Brain pericyte (primary cell): ENCODE measurements at regions not wholly inside any gene's neighbourhood (a gene's known extent, or its start where the extent isn't known, plus 50 kb on each side); places are given as distances from the start of the nearest gene placed in this dataset.
A peak's percentile ranks its signal among the peaks of the same experiment; 100 is the strongest.
"Not testable (repeated sequence)": the region's sequence is repeated elsewhere in the genome, so short reads cannot be mapped to it uniquely, and the experiment has no call there.

Source experiments
- DNase-seq: peaks from one replicate; pipeline ENCODE4 v3.0.0-alpha.2; 2012; ENCODE audit warnings: low read depth, low spot score

DNA sequence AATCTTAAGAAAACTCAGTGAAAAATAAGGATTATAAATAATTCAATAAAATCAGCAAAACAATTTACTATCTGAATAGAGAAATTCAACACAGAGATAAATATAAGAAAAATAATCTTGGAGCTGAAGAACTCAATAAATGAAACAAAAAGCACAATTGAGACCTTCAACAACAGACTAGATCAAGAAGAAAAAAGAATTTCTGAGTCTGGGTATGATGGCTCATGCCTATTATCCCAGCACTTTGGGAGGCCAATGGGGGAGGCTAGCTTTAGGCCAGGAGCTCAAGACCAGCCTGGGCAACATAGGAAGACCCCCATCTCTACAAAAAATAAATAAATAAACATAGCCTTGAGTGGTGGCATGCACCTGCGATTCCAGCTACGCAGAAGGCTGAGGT, 1295.7 kb upstream of the NRXN1 start:
- no peak for DNase-seq

DNA sequence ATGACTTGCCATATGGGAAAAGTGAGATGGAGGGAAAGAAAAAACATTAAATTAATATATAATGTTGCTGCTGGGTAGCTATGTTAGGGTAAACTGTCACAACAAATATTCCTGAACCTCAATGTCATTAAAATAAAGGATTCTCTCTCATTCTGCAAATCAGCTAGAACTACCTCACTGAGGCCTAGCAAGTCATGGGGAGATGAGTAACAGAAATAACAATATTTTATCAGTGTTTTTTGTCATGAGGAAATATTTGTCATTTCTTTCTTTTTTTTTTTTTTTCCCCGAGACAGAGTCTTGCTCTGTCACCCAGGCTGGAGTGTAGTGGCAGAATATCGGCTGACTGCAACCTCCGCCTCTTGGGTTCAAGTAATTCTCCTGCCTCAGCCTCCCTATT, 1282.3 kb upstream of the NRXN1 start:
- no peak for DNase-seq

DNA sequence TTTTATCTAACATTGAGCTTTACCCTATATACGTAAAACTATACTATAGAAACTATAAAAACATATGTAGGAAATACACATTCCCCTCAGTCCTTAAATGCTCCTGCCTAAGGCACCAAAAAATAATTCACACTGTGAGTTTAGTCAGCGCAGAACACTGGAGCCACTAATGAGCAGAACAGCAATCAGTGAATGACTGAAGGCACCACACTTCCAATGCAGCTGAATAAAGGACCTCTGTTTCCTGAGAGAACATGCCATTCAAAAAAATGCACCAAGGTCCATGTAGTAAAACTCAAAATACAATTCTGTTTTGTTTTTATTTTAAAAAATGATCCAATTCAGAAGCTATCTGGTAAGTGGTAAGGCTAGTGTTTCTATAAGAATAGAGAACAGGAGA, 1280.6 kb upstream of the NRXN1 start:
- no peak for DNase-seq

DNA sequence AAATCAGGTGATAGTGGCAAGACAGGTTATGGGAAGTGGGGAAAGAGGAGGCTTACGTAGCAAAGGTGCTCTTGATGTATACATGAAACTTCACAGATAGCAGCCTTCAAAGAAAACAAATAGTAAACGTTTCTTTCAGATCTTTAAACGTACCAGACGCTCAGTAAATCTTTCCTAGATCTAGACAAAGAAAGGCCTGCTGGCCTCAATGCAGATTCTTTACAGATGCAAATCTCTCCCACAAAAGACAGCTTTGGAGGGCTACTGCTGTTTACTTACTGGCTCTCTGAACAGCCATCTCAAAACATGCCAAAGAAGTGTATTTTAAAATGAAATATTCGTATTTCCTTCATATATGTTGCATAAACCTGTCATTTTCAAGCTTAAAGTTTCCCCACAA, 1279.9 kb upstream of the NRXN1 start:
- no peak for DNase-seq

DNA sequence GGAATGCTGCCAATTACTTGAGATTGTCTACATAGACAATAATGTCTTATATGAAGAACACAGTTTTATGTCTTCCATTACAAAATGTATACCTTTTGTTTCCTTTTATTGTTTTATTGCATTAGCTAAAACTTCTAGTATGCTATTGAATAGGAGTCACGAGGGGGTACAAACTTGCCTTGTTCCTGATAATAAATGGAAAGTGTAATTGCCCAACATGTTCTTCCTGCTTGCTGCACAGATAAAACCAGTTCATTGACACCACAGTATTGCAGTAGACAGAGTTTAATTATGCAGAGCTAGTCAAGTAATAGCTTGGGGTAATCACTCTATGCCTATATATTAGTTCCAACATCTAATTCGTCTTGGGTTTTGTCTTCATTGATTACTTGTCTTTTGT, 1276.2 kb upstream of the NRXN1 start:
- no peak for DNase-seq

DNA sequence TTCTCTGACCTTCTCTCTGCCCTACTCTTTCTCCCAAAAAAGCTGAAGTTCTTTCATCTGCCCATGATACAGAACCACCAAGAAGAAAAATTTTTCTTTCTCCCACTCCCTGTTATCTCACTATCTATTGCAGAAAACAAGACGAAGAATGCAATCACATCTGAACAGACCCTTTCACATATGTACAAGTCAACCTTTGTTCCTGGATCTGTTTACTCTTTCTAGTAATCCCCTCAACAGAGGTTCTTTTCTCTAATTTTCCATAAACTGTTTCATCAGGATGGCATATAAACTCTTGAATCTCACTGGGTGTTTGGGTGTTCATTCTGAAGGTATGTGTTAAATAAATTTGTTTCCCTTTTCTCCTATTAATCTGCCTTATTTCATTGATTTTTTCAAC, 1262.7 kb upstream of the NRXN1 start:
- no peak for DNase-seq

DNA sequence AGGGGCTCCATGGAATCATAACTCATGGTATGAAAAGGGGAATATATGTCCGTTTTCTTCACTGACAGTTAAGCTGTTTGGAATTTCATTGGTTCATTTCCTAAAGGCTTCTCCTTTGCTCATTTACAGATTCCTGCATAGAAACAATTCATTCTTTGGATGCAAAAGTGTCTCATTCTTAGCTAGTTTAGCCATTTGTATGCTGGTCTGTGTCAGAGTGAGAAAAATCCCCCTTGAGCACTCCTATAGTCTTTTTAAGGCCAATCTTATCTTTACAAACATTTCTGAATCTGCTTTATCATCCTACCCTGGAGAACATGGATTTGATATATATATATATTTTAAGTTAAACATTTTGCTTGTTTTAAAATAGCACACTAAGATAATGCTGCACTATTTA, 1260.9 kb upstream of the NRXN1 start:
- no peak for DNase-seq

DNA sequence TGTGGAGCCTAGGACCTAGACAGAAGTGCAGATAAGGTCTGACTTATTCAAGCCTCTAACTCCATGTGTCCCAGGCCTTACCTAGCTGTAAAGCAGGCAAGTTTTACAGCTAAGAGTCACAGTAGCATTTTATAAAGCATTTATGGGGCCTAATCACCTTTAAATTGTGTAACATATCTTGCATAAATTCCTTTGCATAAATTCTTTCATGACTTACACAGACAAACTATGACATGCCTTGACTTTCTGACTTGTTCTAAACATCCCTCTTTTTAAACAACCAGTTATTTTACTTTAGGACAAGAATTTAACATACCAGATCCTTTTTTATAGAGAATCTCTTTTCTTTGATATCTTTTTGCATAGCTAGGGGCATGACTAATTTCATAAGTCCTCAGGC, 1257.8 kb upstream of the NRXN1 start:
- DNase-seq = no peak

DNA sequence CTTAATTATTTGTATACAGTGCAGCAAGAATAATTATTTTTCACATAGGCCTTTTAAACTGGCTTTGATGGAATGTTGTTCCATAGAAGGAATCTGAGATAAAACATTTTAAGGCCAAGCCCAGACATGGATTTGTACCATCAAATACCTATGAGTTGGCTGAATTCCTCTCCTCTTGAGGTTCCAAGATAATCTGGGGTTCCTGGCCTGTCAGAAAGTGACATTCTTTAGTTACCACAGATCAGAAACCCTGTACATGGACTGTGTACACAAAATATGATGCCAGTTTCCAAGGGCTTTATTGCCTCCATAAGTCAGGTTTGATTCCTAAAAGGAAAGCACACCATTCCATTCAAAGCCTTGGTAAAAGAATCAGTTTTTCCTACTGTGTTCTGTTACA, 1256.7 kb upstream of the NRXN1 start:
- DNase-seq = no peak

DNA sequence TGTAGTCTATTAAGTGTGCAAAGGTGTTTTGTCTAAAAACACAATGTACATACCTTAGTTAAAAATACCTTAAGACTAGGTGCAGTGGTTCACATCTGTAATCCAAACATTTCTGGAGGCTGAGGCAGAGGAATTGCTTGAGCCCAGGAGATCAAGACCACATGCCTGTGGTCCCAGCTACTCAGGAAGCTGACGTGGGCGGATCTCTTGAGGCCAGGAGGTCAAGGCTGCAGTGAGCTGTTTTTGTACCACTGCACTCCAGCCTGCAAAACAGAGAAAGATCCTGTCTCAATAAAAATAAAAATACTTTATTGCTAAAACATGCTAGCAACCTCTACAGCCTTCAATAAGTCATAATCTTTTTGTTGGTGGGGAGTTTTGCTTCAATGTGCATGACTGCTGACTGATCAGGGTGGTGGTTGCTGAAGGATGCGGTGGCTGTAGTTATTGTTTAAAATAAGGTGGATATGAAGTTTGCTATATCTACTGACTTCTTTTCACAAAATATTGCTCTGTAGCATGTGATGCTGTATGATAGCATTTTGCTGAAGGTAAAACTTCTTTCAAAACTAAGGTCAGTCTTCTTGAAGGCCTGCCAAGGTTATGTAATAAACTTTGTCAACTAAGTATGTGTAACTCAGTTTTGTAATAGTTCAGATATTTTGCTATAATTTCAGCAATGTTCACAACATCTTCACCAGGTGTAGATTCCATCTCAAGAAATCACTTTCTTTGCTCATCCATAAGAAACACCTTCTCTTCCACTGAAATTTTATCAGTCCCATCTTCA, 1238.0 kb upstream of the NRXN1 start:
- peak; percentile 25 for DNase-seq

DNA sequence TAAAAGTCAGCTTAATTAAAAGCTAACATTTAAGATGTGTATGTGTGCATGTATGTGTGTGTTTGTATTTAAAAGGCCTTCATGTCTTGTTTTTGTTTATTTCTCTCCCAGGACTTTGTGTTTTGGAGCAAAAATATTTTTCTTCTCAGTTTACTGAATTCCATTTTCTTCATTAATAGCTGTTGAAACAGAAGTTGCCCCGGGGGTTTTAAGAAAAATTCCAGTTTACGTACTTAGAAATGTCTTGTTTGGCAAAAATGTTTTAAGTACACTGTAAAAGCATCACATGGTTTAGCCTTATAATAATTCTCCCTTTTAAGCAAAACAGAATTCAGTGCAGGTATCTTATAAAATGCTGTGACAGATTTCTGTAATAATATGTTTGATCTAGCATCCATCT, 1233.0 kb upstream of the NRXN1 start:
- no peak for DNase-seq

DNA sequence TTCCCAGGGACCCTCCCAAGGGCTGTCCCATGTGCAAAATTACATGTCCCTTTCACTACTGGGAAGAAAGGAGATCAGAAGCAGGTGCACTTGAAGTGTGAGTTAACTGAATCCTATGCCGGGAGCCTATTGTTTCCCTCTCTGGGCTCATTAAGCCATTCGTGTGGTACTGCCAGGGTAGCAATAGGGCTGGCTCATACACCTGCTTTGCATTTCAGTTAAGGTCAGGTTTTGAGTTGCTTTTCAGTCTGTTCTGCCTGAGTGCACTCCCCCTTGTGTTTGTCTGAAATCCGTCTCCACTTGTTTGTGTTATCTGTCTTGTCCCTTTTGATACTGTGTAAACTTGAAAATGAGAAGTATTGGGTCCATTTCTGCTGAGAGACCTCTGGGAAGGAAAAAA, 1232.6 kb upstream of the NRXN1 start:
- DNase-seq = no peak

DNA sequence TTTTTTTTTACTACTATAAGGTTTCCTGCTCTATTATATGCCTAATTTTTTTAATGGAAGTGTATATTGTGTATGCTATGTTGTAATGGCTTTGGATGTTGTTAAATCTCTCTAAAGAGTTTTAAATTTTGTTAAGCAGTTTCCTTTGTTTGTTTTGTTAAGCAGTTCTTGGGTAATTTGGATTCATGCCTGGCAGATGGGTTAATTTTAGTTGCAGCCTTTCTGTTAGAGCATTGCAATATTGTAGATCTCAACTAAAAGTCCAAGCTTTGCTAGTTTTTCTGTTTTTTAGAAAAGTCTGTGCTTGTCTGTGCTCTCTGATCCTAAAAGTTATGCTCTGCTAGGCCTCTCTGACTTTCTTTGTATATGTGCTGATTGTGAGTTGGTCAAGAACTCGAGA, 1229.0 kb upstream of the NRXN1 start:
- no peak for DNase-seq

DNA sequence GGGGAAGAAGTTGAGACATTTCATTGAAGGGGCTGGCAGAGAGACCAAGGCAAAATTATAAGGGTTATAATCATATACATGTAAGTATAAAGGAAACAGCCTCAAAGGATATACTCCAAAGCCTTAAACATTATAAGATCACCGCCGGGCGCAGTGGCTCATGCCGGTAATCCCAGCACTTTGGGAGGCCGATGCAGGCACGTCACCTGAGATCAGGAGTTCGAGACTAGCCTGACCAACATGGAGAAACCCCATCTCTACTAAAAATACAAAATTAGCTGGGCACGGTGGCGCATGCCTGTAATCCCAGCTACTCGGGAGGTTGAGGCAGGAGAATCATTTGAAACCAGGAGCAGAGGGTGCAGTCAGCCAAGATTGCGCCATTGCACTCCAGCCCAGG, 1227.0 kb upstream of the NRXN1 start:
- not testable (repeated sequence) for DNase-seq

DNA sequence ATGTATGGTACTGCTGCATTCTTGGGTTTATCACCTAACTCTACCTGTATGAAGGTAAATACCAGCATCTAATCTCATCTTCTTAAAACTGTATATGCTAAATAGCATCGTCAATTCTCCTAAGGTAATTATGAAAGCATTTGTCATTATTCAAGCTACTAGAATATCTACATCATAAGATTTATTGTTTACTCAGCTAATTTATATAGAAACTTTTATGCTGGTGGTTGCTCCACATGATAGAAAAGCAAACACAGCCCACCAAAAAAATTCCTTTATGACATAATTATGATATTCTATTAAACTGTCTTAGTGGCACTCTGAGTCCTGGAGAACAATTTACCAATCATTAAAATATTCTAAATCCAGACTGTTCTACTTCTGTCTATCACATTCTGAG, 1226.1 kb upstream of the NRXN1 start:
- no peak for DNase-seq

DNA sequence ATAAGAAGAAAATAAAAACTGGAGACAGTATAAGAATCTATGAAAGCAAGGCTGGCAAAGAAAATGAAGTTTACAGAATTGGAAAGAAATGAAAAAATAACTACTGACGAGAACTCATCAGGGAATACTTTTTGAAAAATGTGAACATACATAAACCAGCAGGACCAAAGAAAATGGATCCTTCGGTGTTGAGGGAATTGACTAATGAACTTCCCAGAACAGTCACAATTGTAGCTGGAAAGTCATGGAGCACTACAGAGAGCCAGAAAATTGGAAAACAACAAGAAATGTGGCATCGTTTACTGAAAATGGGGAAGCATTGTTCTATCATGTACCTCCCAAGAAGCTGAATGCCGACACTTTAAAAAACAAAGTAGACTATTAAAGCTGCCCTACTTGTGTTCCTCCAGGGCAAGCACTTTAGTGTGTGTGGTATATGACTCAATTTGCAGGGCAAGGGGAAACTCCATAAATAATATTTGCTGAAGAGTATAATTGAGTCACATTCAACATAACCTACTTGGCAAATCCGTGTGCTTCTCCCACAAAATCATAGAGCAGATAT, 1221.6 kb upstream of the NRXN1 start:
- DNase-seq = no peak

DNA sequence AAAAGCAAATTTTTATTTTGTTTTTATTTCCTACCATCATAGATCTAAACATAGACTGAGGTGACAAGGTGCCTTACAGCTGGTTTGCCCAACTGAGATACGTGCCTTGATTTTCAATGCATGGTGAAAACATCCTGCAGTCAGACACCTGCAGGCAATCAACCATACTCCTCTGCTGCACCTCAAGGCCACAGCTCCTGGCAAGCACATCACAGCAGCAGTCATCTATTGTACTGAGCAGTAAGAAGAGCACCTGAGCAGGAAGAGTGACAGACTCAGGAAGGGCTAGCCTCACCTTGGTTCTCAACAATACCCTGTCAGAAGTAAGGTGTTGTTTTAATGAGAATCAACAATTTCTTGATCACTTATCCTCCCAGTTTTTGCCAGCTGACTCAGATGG, 1206.8 kb upstream of the NRXN1 start:
- peak; percentile 4 for DNase-seq

DNA sequence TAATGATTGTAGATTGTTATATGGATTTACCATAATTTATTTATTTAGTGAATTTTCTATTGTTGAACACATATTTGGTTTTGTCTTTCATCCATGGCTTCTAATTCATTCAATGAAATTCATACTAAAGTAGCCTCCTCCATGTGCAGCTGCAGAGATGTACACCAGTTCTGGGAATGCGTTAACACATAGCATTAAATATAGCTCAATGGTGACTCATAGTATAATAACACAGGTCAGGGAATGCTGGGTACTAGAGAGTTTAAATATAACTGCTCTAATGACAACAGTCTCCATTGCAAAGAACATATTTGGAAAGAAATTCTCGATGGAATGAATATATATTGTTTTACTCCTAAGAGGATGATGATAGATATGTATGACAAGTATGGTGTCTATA, 1190.2 kb upstream of the NRXN1 start:
- DNase-seq = peak; percentile 25

DNA sequence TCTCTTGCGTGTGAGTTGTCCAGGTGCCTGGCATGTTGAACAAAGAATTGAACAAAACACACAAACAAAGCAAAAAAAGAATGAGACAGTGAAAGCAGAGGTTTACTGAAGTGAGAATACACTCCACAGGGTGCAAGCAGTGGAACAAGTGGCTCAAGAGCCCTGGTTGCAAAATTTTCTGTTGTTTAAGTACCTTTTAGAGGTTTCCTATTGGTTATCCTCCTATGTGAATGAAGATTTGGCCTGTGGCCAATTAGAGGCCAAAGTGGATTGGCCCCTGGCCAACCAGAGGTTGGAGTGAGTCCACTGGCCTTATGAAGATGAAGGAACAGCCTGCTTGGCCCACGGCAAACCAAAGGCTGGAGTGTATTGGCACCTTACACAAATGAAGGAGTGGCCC, 1188.5 kb upstream of the NRXN1 start:
- DNase-seq = no peak

DNA sequence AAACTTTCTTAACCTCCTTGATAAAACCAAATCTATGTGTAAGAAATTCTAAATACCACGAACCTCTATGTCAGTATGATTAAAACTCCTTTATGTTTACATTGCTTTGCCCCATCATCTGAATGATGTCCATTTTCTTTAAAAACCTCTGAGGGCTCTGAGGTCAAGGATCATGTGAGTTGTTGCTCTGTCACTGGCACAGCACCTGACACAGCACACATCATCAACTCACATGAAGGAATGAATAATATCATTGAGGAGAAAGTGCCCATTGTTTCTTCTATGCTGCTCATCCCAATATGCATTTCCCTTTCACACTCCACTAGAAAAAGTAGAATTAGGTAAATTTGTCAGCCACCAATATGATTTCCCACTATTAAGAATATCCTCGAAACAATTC, 1178.7 kb upstream of the NRXN1 start:
- DNase-seq = no peak

DNA sequence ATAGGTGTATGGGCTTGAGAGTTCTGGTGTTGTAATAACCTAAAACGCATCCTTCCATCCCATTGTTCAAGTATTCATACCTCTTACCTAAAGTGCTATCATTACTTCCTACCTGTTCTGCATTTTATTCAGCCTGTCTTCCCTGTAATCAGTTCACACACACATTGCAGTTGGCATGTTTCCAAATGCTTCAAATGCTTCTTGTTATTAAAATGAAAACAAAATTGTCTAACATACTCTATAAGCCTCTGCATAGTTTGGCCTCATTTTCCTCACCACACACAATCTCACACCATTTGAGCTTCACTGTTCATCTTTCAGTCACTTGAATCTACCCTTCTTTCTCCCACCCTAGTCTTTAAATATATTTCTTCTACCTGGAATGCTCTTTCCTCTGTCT, 1178.2 kb upstream of the NRXN1 start:
- no peak for DNase-seq

DNA sequence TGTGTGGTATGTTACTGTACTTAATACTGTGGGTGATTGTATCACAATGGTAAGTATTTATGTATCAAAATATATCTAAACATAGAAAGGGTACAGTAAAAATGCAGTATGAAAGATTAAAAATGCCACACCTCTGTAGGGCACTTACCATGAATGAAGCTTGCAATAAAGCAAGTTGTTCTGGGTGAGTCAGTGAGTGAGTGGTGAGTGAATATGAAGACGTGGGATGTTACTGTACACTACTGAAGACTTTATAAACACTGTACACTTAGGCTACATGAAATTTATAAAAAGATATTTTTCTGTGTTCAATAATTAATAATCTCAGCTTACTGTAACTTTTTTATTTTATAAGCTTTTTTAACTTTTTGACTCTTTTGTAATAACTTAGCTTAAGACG, 1162.4 kb upstream of the NRXN1 start:
- DNase-seq = no peak

DNA sequence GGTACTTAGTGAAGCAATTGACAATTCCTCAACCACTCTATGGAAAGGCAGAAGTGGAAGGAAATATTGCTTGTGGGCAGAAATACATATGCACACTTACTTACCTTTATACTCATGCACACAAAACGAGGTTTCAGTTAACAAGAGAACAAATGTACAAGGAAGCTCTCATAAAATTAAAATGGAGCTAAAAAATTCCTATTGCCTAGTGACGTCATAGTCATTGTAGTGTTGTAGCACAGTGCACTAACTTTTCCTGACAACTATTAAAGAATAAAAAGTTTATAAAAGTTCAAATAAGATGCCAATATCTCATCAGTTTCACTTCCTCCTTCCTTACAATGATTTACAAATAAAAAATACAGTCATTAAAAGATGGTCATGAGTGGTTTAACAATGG, 1161.9 kb upstream of the NRXN1 start:
- DNase-seq = no peak

DNA sequence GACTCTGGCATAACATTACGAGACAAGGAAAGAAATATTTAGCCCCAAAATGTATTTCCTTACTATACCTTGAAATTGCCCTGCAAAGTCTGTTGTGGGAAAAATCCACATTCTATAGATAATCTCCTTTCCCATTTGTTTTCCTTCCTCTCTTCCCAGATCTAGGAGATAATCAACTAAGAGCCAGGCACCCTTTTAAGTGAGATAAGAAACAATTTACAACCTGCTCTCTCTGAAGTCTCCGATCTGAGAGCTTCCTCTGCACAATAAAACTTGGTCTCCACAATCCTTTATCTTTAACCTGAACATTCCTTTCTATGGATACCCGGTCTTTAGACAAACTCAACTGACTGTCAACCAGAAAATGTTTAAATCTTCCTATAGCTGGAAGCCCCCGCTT, 1160.7 kb upstream of the NRXN1 start:
- DNase-seq = no peak
